Liver (tissue), 8 donors: ENCODE measurements at regions not wholly inside any gene's neighbourhood (a gene's known extent, or its start where the extent isn't known, plus 50 kb on each side); places are given as distances from the start of the nearest gene placed in this dataset.

Source experiments
- DNase-seq: peaks from one replicate; pipeline ENCODE4 v3.0.0-alpha.2; 2017; ENCODE audit warnings: low spot score
- H3K27ac ChIP-seq, 2 donors: one replicate each; pipeline ENCODE4 v1.7.0; 2013; ENCODE audit warnings: inconsistent platforms in 2 of 2, low read length in 2 of 2, control low read depth in 1 of 2, low read depth in 1 of 2, mild to moderate bottlenecking in 1 of 2
- H3K27me3 ChIP-seq, 4 donors: one replicate each; pipeline versions ENCODE4 v1.6.1 to v1.7.0; 2013; ENCODE audit warnings: low read length in 3 of 4, inconsistent platforms in 1 of 4, mild to moderate bottlenecking in 1 of 4, moderate library complexity in 1 of 4; ENCODE audit not compliant: control insufficient read depth in 4 of 4, insufficient read depth in 4 of 4
- H3K36me3 ChIP-seq, 4 donors: one replicate each; pipeline versions ENCODE4 v1.6.1 to v1.7.0; 2013; ENCODE audit warnings: low read length in 3 of 4, mild to moderate bottlenecking in 3 of 4, low read depth in 1 of 4, moderate library complexity in 1 of 4; ENCODE audit not compliant: control insufficient read depth in 4 of 4, insufficient read depth in 3 of 4
- H3K4me1 ChIP-seq, 4 donors: one replicate each; pipeline versions ENCODE4 v1.6.1 to v1.7.0; 2013; ENCODE audit warnings: low read length in 3 of 4, mild to moderate bottlenecking in 3 of 4, moderate library complexity in 1 of 4; ENCODE audit not compliant: control insufficient read depth in 4 of 4, insufficient read depth in 4 of 4
- H3K4me3 ChIP-seq, 3 donors: one replicate each; pipeline versions ENCODE4 v1.6.1 to v1.7.0; 2013; ENCODE audit warnings: low read length in 3 of 3, control low read depth in 1 of 3, low read depth in 1 of 3, mild to moderate bottlenecking in 1 of 3
- H3K9ac ChIP-seq, 2 donors: one replicate each; pipeline ENCODE4 v1.7.0; 2013; ENCODE audit warnings: low read length in 2 of 2, mild to moderate bottlenecking in 2 of 2, moderate library complexity in 2 of 2, control low read depth in 1 of 2, low read depth in 1 of 2
- H3K9me3 ChIP-seq, 4 donors: one replicate each; pipeline versions ENCODE4 v1.6.1 to v1.7.0; 2013; ENCODE audit warnings: low read length in 3 of 4; ENCODE audit not compliant: control insufficient read depth in 4 of 4
- EGR1 ChIP-seq, 2 donors: IDR thresholded peaks; 2 replicates each; pipeline ENCODE4 v1.6.1; 2016 to 2018; ENCODE audit warnings: antibody characterized with exemption in 2 of 2, low read depth in 2 of 2
- FOXA1 ChIP-seq: IDR thresholded peaks from 2 replicates; pipeline ENCODE4 v1.6.1; 2016; ENCODE audit warnings: antibody characterized with exemption
- FOXA2 ChIP-seq: IDR thresholded peaks from 2 replicates; pipeline ENCODE4 v1.6.1; 2016; ENCODE audit warnings: antibody characterized with exemption
- GABPA ChIP-seq, 2 donors: IDR thresholded peaks in 1 of 2; conservative IDR thresholded peaks in 1 of 2; 2 replicates each; pipeline ENCODE4 v1.6.1; 2016; ENCODE audit warnings: antibody characterized with exemption in 2 of 2, mild to moderate bottlenecking in 1 of 2, moderate library complexity in 1 of 2
- HNF4A ChIP-seq, 2 donors: conservative IDR thresholded peaks; 2 replicates each; pipeline ENCODE4 v1.6.1; 2016; ENCODE audit warnings: antibody characterized with exemption in 2 of 2, mild to moderate bottlenecking in 2 of 2
- HNF4G ChIP-seq: IDR thresholded peaks from 2 replicates; pipeline ENCODE4 v1.6.1; 2016; ENCODE audit warnings: antibody characterized with exemption
- JUND ChIP-seq, 2 donors: IDR thresholded peaks; 2 replicates each; pipeline ENCODE4 v1.6.1; 2016; ENCODE audit warnings: antibody characterized with exemption in 2 of 2
- RAD21 ChIP-seq, 2 donors: IDR thresholded peaks; 2 replicates each; pipeline ENCODE4 v1.6.1; 2016; ENCODE audit warnings: antibody characterized with exemption in 2 of 2, mild to moderate bottlenecking in 2 of 2
- RXRA ChIP-seq, 2 donors: IDR thresholded peaks; 2 replicates each; pipeline ENCODE4 v1.6.1; 2017 to 2018; ENCODE audit warnings: antibody characterized with exemption in 2 of 2, mild to moderate bottlenecking in 1 of 2
- TAF1 ChIP-seq: conservative IDR thresholded peaks from 2 replicates; pipeline ENCODE4 v1.6.1; 2016; ENCODE audit warnings: antibody characterized with exemption, mild to moderate bottlenecking
- YY1 ChIP-seq: IDR thresholded peaks from 2 replicates; pipeline ENCODE4 v1.6.1; 2016; ENCODE audit warnings: antibody characterized with exemption, mild to moderate bottlenecking
- WGBS: extraction: QIAGEN DNeasy Blood & Tissue Kit; methylation state at CpG from one replicate; pipeline ENCODE4 v1.1.7; 2013; 5-methylcytosine and 5-hydroxymethylcytosine counted together
- TF ChIP-seq, protein P1 (sequence below): fragments of 150-350 bp; IDR thresholded peaks from 2 replicates; pipeline ENCODE4 v1.5.1; 2017; ENCODE audit warnings: improper control_type of control experiment, low read depth, low read length; ENCODE audit not compliant: missing input control
- TF ChIP-seq, protein P2 (sequence below): IDR thresholded peaks from 2 replicates; pipeline ENCODE4 v1.6.1; 2016; ENCODE audit warnings: antibody characterized with exemption
- TF ChIP-seq, protein P3 (sequence below): IDR thresholded peaks from 2 replicates; pipeline ENCODE4 v1.6.1; 2016; ENCODE audit warnings: antibody characterized with exemption, mild to moderate bottlenecking
- TF ChIP-seq, protein P4 (sequence below): IDR thresholded peaks from 2 replicates; pipeline ENCODE4 v1.6.1; 2016; ENCODE audit warnings: antibody characterized with exemption
- donor health status: healthy.
- donor health status: healthy.
- donor health status: healthy.
- donor health status: healthy.
- donor health status: healthy.

DNA sequence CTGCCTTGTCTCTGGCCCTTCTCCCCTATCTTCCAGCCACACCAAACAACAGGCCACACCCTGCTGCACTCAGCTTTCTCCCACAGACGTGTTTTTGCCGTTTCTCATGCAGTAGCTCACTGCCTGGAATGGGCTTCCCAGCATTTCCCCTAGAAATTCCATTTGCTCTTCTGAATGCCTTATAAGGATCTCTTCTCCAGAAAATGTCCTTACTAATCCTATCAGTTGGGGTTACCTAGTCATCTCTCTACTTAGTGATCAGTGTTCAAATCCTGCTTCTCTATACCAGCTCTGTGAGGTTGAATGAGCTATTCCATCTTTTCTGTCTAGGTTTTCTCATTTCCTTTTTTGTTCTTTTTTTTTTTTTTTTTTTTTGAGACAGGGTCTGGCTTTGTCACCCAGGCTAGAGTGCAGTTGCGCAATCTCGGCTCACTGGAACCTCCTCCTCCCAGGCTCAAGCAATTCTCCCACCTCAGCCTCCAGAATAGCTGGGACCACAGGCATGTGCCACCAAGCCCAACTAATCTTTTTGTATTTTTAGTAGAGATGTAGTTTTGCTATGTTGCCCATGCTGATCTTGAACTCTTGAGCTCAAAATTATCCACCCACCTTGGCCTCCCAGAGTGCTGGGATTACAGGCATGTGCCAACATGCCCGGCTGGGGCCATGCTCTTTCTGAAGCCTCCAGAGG lies 98.2 kb upstream of the CHD2 start:
- no peak for TF ChIP-seq GABPA (IDR thresholded peaks at IDR 0.05 in 1 of 2, conservative IDR thresholded peaks at IDR 0.05 in 1 of 2)
- TF ChIP-seq, protein P1, sequence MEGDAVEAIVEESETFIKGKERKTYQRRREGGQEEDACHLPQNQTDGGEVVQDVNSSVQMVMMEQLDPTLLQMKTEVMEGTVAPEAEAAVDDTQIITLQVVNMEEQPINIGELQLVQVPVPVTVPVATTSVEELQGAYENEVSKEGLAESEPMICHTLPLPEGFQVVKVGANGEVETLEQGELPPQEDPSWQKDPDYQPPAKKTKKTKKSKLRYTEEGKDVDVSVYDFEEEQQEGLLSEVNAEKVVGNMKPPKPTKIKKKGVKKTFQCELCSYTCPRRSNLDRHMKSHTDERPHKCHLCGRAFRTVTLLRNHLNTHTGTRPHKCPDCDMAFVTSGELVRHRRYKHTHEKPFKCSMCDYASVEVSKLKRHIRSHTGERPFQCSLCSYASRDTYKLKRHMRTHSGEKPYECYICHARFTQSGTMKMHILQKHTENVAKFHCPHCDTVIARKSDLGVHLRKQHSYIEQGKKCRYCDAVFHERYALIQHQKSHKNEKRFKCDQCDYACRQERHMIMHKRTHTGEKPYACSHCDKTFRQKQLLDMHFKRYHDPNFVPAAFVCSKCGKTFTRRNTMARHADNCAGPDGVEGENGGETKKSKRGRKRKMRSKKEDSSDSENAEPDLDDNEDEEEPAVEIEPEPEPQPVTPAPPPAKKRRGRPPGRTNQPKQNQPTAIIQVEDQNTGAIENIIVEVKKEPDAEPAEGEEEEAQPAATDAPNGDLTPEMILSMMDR = no peak
- TF ChIP-seq FOXA2 = no peak
- TF ChIP-seq YY1 = no peak
- no peak for TF ChIP-seq RXRA (IDR thresholded peaks at IDR 0.05)
- no peak for TF ChIP-seq HNF4A (conservative IDR thresholded peaks at IDR 0.05)
- no peak for TF ChIP-seq EGR1 (IDR thresholded peaks at IDR 0.05; ENCODE audit: low read depth in 2 of 2)
- no peak for TF ChIP-seq HNF4G
- Histone ChIP-seq H3K27me3 (no peaks in the 10 kb centered on the region), H3K36me3 (no peaks in the 10 kb centered on the region), H3K9me3 (no peaks in the 10 kb centered on the region), H3K4me3 (no peak overlapping the region), H3K9ac (no peak overlapping the region), H3K27ac (peak overlapping the region; percentile 1 to 13), H3K4me1 (peaks cover 2 to 17% (median 8%) of the 10 kb centered on the region in 4 donors)
- 71% methylated on average over 5 of the region's 5 CpGs for WGBS
- DNase-seq = no peak

DNA sequence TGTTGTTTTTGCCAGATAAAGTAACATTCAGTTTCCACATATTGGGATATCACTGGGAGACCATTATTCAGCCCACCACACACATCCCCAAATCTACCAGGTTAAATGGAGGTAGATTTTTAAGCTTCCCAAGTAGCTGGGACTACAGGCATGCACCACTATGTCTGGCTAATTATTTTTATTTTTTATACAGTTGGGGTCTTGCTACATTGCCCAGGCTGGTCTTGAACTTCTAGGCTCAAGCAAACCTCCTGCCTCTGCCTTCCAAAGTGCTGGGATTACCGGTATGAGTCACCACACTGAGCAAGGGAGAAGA lies 96.6 kb upstream of the CHD2 start:
- H3K9me3 ChIP-seq = no peaks in the 10 kb centered on the region
- no peaks in the 10 kb centered on the region for H3K27me3 ChIP-seq
- no peaks in the 10 kb centered on the region for H3K36me3 ChIP-seq
- no peak for TF ChIP-seq FOXA1
- no peak for TF ChIP-seq JUND (IDR thresholded peaks at IDR 0.05)
- TF ChIP-seq FOXA2 = no peak
- TF ChIP-seq, protein P2, sequence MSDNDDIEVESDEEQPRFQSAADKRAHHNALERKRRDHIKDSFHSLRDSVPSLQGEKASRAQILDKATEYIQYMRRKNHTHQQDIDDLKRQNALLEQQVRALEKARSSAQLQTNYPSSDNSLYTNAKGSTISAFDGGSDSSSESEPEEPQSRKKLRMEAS = no peak
- TF ChIP-seq, protein P3, sequence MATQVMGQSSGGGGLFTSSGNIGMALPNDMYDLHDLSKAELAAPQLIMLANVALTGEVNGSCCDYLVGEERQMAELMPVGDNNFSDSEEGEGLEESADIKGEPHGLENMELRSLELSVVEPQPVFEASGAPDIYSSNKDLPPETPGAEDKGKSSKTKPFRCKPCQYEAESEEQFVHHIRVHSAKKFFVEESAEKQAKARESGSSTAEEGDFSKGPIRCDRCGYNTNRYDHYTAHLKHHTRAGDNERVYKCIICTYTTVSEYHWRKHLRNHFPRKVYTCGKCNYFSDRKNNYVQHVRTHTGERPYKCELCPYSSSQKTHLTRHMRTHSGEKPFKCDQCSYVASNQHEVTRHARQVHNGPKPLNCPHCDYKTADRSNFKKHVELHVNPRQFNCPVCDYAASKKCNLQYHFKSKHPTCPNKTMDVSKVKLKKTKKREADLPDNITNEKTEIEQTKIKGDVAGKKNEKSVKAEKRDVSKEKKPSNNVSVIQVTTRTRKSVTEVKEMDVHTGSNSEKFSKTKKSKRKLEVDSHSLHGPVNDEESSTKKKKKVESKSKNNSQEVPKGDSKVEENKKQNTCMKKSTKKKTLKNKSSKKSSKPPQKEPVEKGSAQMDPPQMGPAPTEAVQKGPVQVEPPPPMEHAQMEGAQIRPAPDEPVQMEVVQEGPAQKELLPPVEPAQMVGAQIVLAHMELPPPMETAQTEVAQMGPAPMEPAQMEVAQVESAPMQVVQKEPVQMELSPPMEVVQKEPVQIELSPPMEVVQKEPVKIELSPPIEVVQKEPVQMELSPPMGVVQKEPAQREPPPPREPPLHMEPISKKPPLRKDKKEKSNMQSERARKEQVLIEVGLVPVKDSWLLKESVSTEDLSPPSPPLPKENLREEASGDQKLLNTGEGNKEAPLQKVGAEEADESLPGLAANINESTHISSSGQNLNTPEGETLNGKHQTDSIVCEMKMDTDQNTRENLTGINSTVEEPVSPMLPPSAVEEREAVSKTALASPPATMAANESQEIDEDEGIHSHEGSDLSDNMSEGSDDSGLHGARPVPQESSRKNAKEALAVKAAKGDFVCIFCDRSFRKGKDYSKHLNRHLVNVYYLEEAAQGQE = no peak
- no peak for TF ChIP-seq RAD21 (IDR thresholded peaks at IDR 0.05)
- no peak for TF ChIP-seq TAF1
- TF ChIP-seq, protein P4, sequence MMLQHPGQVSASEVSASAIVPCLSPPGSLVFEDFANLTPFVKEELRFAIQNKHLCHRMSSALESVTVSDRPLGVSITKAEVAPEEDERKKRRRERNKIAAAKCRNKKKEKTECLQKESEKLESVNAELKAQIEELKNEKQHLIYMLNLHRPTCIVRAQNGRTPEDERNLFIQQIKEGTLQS = no peak
- no peak overlapping the region for H3K4me3 ChIP-seq
- H3K9ac ChIP-seq = peak overlapping the region; percentile 10 to 63
- 29% methylated on average over 1 of the region's 1 CpG for WGBS
- H3K4me1 ChIP-seq = peaks cover 0 to 17% (median 4%) of the 10 kb centered on the region in 4 donors
- DNase-seq = no peak
- H3K27ac ChIP-seq = peak overlapping the region; percentile 89 to 97
